Tibial nerve (tissue), 4 donors: ENCODE measurements at regions not wholly inside any gene's neighbourhood (a gene's known extent, or its start where the extent isn't known, plus 50 kb on each side); places are given as distances from the start of the nearest gene placed in this dataset.

Experiments used
- DNase-seq, 2 donors: peaks; one replicate each; pipeline ENCODE4 v3.0.0-alpha.2; 2019; ENCODE audit warnings: low spot score in 2 of 2
- H3K27ac ChIP-seq, 4 donors: fragments of 200-600 bp; sonication (generic) in 3 of 4; one replicate each; pipeline ENCODE4 v1.5.1; 2017 to 2019; ENCODE audit warnings: mild to moderate bottlenecking in 1 of 4
- H3K27me3 ChIP-seq, 2 donors: fragments of 200-600 bp; sonication (generic) in 1 of 2; one replicate each; pipeline versions ENCODE4 v1.5.1 to v1.6.0; 2017 to 2019
- H3K36me3 ChIP-seq, 3 donors: fragments of 200-600 bp; sonication (generic); one replicate each; pipeline ENCODE4 v1.5.1; 2018 to 2019
- H3K4me1 ChIP-seq, 4 donors: fragments of 200-600 bp; sonication (generic) in 3 of 4; one replicate each; pipeline ENCODE4 v1.5.1; 2017 to 2019
- H3K4me3 ChIP-seq, 4 donors: fragments of 200-600 bp; sonication (generic) in 3 of 4; one replicate each; pipeline ENCODE4 v1.5.1; 2017 to 2019; ENCODE audit warnings: mild to moderate bottlenecking in 1 of 4, moderate library complexity in 1 of 4
- H3K9me3 ChIP-seq, 4 donors: fragments of 200-600 bp; sonication (generic) in 3 of 4; one replicate each; pipeline ENCODE4 v1.5.1; 2017 to 2019
- CTCF ChIP-seq, 5 experiments: fragments of 200-600 bp in 3 of 5; fragments of 450-650 bp in 2 of 5; sonication (generic) in 3 of 5; IDR thresholded peaks; one replicate each; pipeline ENCODE4 v1.5.1; 2016 to 2019; ENCODE audit warnings: antibody characterized with exemption in 5 of 5, mild to moderate bottlenecking in 3 of 5, moderate library complexity in 2 of 5
- EP300 ChIP-seq, 2 donors: sonication (generic); formaldehyde crosslinking; IDR thresholded peaks; one replicate each; pipeline ENCODE4 v1.6.1; 2017; ENCODE audit warnings: antibody characterized with exemption in 2 of 2, mild to moderate bottlenecking in 1 of 2
- POLR2A ChIP-seq, 2 donors: fragments of 450-650 bp; IDR thresholded peaks; one replicate each; pipeline ENCODE4 v1.6.1; 2017; ENCODE audit warnings: antibody characterized with exemption in 2 of 2, mild to moderate bottlenecking in 2 of 2, moderate library complexity in 2 of 2
- WGBS, 2 donors: methylation state at CpG; one replicate each; pipeline ENCODE4 v1.1.5; 2018; 5-methylcytosine and 5-hydroxymethylcytosine counted together

GRCh38 chr21:25385341-25385740 is 221.9 kb downstream of the MRPL39 start:
- H3K36me3 ChIP-seq, result no peaks in the 10 kb centered on the region
- 50 to 55% methylated on average over 3 of the region's 3 CpGs for WGBS, 2 donors
- no peak overlapping the region for H3K27ac ChIP-seq
- peaks cover 0 to 5% (median 0%) of the 10 kb centered on the region in 4 donors for H3K4me1 ChIP-seq
- H3K9me3 ChIP-seq, result no peaks in the 10 kb centered on the region
- no peaks in the 10 kb centered on the region for H3K27me3 ChIP-seq
- no peak for DNase-seq
- TF ChIP-seq POLR2A (IDR thresholded peaks at IDR 0.05) (no peak), EP300 (IDR thresholded peaks at IDR 0.05) (no peak), CTCF (IDR thresholded peaks at IDR 0.05) (no peak)
- H3K4me3 ChIP-seq, result no peak overlapping the region

GRCh38 chr21:25384782-25385181 is 222.5 kb downstream of the MRPL39 start:
- Histone ChIP-seq H3K4me1 (peaks cover 0 to 5% (median 0%) of the 10 kb centered on the region in 4 donors), H3K36me3 (no peaks in the 10 kb centered on the region), H3K9me3 (no peaks in the 10 kb centered on the region), H3K27ac (no peak overlapping the region), H3K4me3 (no peak overlapping the region), H3K27me3 (no peaks in the 10 kb centered on the region)
- WGBS, 2 donors, result 94% methylated on average over 4 of the region's 4 CpGs
- no peak for DNase-seq
- TF ChIP-seq POLR2A (IDR thresholded peaks at IDR 0.05) (no peak), CTCF (IDR thresholded peaks at IDR 0.05) (no peak), EP300 (IDR thresholded peaks at IDR 0.05) (no peak)

GRCh38 chr21:25383545-25383944 is 223.7 kb downstream of the MRPL39 start:
- TF ChIP-seq CTCF (IDR thresholded peaks at IDR 0.05), result no peak
- no peak for TF ChIP-seq POLR2A (IDR thresholded peaks at IDR 0.05)
- TF ChIP-seq EP300 (IDR thresholded peaks at IDR 0.05), result no peak
- Histone ChIP-seq H3K4me3 (no peak overlapping the region), H3K4me1 (peaks cover 0 to 5% (median 0%) of the 10 kb centered on the region in 4 donors), H3K27ac (no peak overlapping the region), H3K27me3 (no peaks in the 10 kb centered on the region), H3K36me3 (no peaks in the 10 kb centered on the region), H3K9me3 (no peaks in the 10 kb centered on the region)
- DNase-seq, result no peak
- WGBS, 2 donors, result 71 to 74% methylated on average over 5 of the region's 5 CpGs

- 73 to 76% methylated on average over 6 of the region's 6 CpGs for WGBS, 2 donors
- Histone ChIP-seq H3K27me3 (no peaks in the 10 kb centered on the region), H3K27ac (no peak overlapping the region), H3K36me3 (no peaks in the 10 kb centered on the region), H3K9me3 (no peaks in the 10 kb centered on the region), H3K4me3 (no peak overlapping the region), H3K4me1 (peaks cover 0 to 5% (median 0%) of the 10 kb centered on the region in 4 donors)
- no peak for DNase-seq
- TF ChIP-seq CTCF (IDR thresholded peaks at IDR 0.05) (no peak), POLR2A (IDR thresholded peaks at IDR 0.05) (no peak), EP300 (IDR thresholded peaks at IDR 0.05) (no peak)
These were observed 225.3 kb downstream of the MRPL39 start for GRCh38 chr21:25381936-25382452.

GRCh38 chr21:25375675-25376074 is 231.6 kb downstream of the MRPL39 start:
- 65 to 70% methylated on average over 1 of the region's 1 CpG for WGBS, 2 donors
- Histone ChIP-seq H3K9me3 (no peaks in the 10 kb centered on the region), H3K27me3 (no peaks in the 10 kb centered on the region), H3K4me3 (no peak overlapping the region), H3K36me3 (no peaks in the 10 kb centered on the region), H3K27ac (no peak overlapping the region), H3K4me1 (no peaks in the 10 kb centered on the region)
- DNase-seq, result no peak
- TF ChIP-seq POLR2A (IDR thresholded peaks at IDR 0.05) (no peak), EP300 (IDR thresholded peaks at IDR 0.05) (no peak), CTCF (IDR thresholded peaks at IDR 0.05) (no peak)
